B cell (primary cell): ENCODE measurements at regions not wholly inside any gene's neighbourhood (a gene's known extent, or its start where the extent isn't known, plus 50 kb on each side); places are given as distances from the start of the nearest gene placed in this dataset.

Experiments
- ATAC-seq: fragments of 200-7000 bp; cut with Tn5 transposase; one replicate; pipeline ENCODE4 v1.10.0; 2021; ENCODE audit warnings: low read depth, mild to moderate bottlenecking, moderate number of reproducible peaks, moderate library complexity
- CTCF ChIA-PET: fragments of 350-600 bp; sonication (Branson Sonifier 250); formaldehyde crosslinking; loops from one replicate; lab custom pipeline; 2021; ENCODE audit warnings: antibody characterized with exemption, inconsistent platforms; lab: Charles Lee
- POLR2A ChIA-PET: fragments of 350-600 bp; sonication (Branson Sonifier 250); formaldehyde crosslinking; loops from one replicate; lab custom pipeline; 2021; ENCODE audit warnings: antibody characterized with exemption; lab: Charles Lee
- DNase-seq: peaks from one replicate; pipeline ENCODE4 v3.0.0; 2013
- H2AFZ ChIP-seq: 2 replicates; pipeline ENCODE4 v1.6.1; 2012; ENCODE audit warnings: mild to moderate bottlenecking, low read depth, low read length; ENCODE audit not compliant: insufficient read depth, poor library complexity, severe bottlenecking
- H3K27ac ChIP-seq, 2 donors: 1 replicate in 1 of 2; 2 replicates in 1 of 2; pipeline ENCODE4 v1.5.1; 2012 to 2013; ENCODE audit warnings: low read length in 2 of 2, mild to moderate bottlenecking in 2 of 2, moderate library complexity in 1 of 2
- H3K27me3 ChIP-seq, 4 experiments: fragments of 200-600 bp in 1 of 4; sonication (generic) in 1 of 4; replicated peaks in 1 of 4; 1 replicate in 2 of 4; 2 replicates in 2 of 4; pipeline versions ENCODE4 v1.6.1 to v1.7.0; 2013 to 2016; ENCODE audit warnings: low read length in 3 of 4, mild to moderate bottlenecking in 2 of 4, mixed read lengths in 1 of 4, moderate library complexity in 1 of 4; ENCODE audit not compliant: insufficient read depth in 4 of 4, control insufficient read depth in 3 of 4; ENCODE audit errors: control extremely low read depth in 1 of 4
- H3K36me3 ChIP-seq, 2 experiments: replicated peaks in 1 of 2; 1 replicate in 1 of 2; 2 replicates in 1 of 2; pipeline versions ENCODE4 v1.6.1 to v1.7.1; 2013; ENCODE audit warnings: low read length in 1 of 2; ENCODE audit not compliant: insufficient read depth in 2 of 2, control insufficient read depth in 1 of 2; ENCODE audit errors: control extremely low read depth in 1 of 2, extremely low read depth in 1 of 2
- H3K4me1 ChIP-seq, 2 donors: fragments of 200-600 bp in 1 of 2; sonication (generic) in 1 of 2; 1 replicate in 1 of 2; 2 replicates in 1 of 2; pipeline versions ENCODE4 v1.5.1 to v1.6.1; 2013 to 2017; ENCODE audit warnings: low read length in 2 of 2; ENCODE audit not compliant: control insufficient read depth in 2 of 2, insufficient read depth in 2 of 2
- H3K4me2 ChIP-seq: replicated peaks from 2 replicates; pipeline ENCODE3; 2012; ENCODE audit warnings: mild to moderate bottlenecking, low read depth, low read length; ENCODE audit not compliant: poor library complexity, severe bottlenecking
- H3K4me3 ChIP-seq, 5 experiments: fragments of 200-600 bp in 1 of 5; sonication (generic) in 1 of 5; 1 replicate in 3 of 5; 2 replicates in 2 of 5; pipeline versions ENCODE4 v1.5.1 to v1.7.0; 2011 to 2016; ENCODE audit warnings: low read length in 4 of 5, mild to moderate bottlenecking in 4 of 5, low read depth in 2 of 5, control low read depth in 1 of 5, moderate library complexity in 1 of 5; ENCODE audit not compliant: insufficient read depth in 1 of 5; ENCODE audit errors: control extremely low read depth in 1 of 5, extremely low read depth in 1 of 5
- H3K79me2 ChIP-seq: fragments of 200-600 bp; sonication (generic); one replicate; pipeline ENCODE4 v1.6.0; 2016; ENCODE audit warnings: low read length; ENCODE audit not compliant: control insufficient read depth, insufficient read depth
- H3K9ac ChIP-seq: fragments of 200-600 bp; sonication (generic); 2 replicates; pipeline ENCODE4 v1.6.1; 2017; ENCODE audit warnings: mild to moderate bottlenecking, low read length, moderate library complexity
- H3K9me3 ChIP-seq, 3 donors: one replicate each; pipeline versions ENCODE4 v1.6.1 to v1.7.1; 2013; ENCODE audit warnings: low read length in 2 of 3; ENCODE audit not compliant: control insufficient read depth in 2 of 3, insufficient read depth in 1 of 3; ENCODE audit errors: control extremely low read depth in 1 of 3
- H4K20me1 ChIP-seq: 2 replicates; pipeline ENCODE4 v1.6.0; 2012; ENCODE audit warnings: mild to moderate bottlenecking, low read length; ENCODE audit not compliant: insufficient read depth, control insufficient read depth, poor library complexity, severe bottlenecking
- H3K27ac Mint-ChIP-seq: one replicate; pipeline ENCODE4 v1.8.0; 2021; ENCODE audit warnings: mixed read lengths
- H3K27me3 Mint-ChIP-seq: one replicate; pipeline ENCODE4 v1.8.0; 2021; ENCODE audit warnings: mixed read lengths
- H3K4me1 Mint-ChIP-seq: one replicate; pipeline ENCODE4 v1.8.0; 2021; ENCODE audit warnings: mixed read lengths
- H3K4me3 Mint-ChIP-seq: one replicate; pipeline ENCODE4 v1.8.0; 2021; ENCODE audit warnings: mixed read lengths
- H3K9me3 Mint-ChIP-seq: one replicate; pipeline ENCODE4 v1.8.0; 2022; ENCODE audit warnings: mixed read lengths; ENCODE audit not compliant: insufficient read depth
- CTCF ChIP-seq: fragments of 200-600 bp; IDR thresholded peaks from one replicate; pipeline ENCODE4 v1.8.0; 2022; ENCODE audit warnings: antibody characterized with exemption, mild to moderate bottlenecking
- EZH2 ChIP-seq: IDR thresholded peaks from 2 replicates; pipeline ENCODE4 v1.6.1; 2012; ENCODE audit warnings: borderline replicate concordance, low read depth, mild to moderate bottlenecking, moderate library complexity, low read length; ENCODE audit not compliant: insufficient read depth, poor library complexity, severe bottlenecking
- WGBS: methylation state at CpG from one replicate; pipeline ENCODE4 v1.1.5; 2013; ENCODE audit warnings: missing lambda C conversion rate; ENCODE audit not compliant: insufficient coverage; 5-methylcytosine and 5-hydroxymethylcytosine counted together
- intact Hi-C: fragments of 100-400 bp; cut with micrococcal nuclease; formaldehyde crosslinking; loops from one replicate; pipeline ENCODE4 v1.10.0; 2022

- ATAC-seq = no peak
- no peaks in the 10 kb centered on the region for H3K4me1 Mint-ChIP-seq
- Histone ChIP-seq H3K9me3 (no peaks in the 10 kb centered on the region), H3K4me3 (no peak overlapping the region), H3K27ac (no peak overlapping the region), H4K20me1 (no peaks in the 10 kb centered on the region), H3K4me2 (no peak overlapping the region), H3K4me1 (no peaks in the 10 kb centered on the region), H2AFZ (no peak overlapping the region), H3K36me3 (no peaks in the 10 kb centered on the region), H3K79me2 (no peaks in the 10 kb centered on the region), H3K9ac (no peak overlapping the region), H3K27me3 (no peaks in the 10 kb centered on the region)
- TF ChIP-seq EZH2 (no peak), CTCF (no peak)
- no peaks in the 10 kb centered on the region for H3K9me3 Mint-ChIP-seq
- ChIA-PET POLR2A (no interaction called here), CTCF (no interaction called here)
- no peak overlapping the region for H3K27ac Mint-ChIP-seq
- no peaks in the 10 kb centered on the region for H3K27me3 Mint-ChIP-seq
- 90% methylated on average over 2 of the region's 4 CpGs for WGBS
- DNase-seq = no peak
- no peak overlapping the region for H3K4me3 Mint-ChIP-seq
- intact Hi-C loops = no loop called here
Measured at GRCh38 chr1:168823988-168824387, 95.0 kb upstream of the DPT start.

- Mint-ChIP-seq H3K9me3 (no peaks in the 10 kb centered on the region), H3K27ac (no peak overlapping the region), H3K4me3 (no peak overlapping the region), H3K27me3 (no peaks in the 10 kb centered on the region), H3K4me1 (no peaks in the 10 kb centered on the region)
- no peak overlapping the region for H3K4me3 ChIP-seq
- WGBS = no CpG with 5 or more reads among the region's 2 CpGs
- no peaks in the 10 kb centered on the region for H3K36me3 ChIP-seq
- no peak overlapping the region for H3K27ac ChIP-seq
- H3K79me2 ChIP-seq = no peaks in the 10 kb centered on the region
- H2AFZ ChIP-seq = no peak overlapping the region
- POLR2A ChIA-PET = no interaction called here
- H3K27me3 ChIP-seq = no peaks in the 10 kb centered on the region
- H3K4me1 ChIP-seq = no peaks in the 10 kb centered on the region
- no peak overlapping the region for H3K4me2 ChIP-seq
- no peak for TF ChIP-seq EZH2
- no peak for TF ChIP-seq CTCF
- H3K9ac ChIP-seq = no peak overlapping the region
- DNase-seq = no peak
- no peak for ATAC-seq
- H4K20me1 ChIP-seq = no peaks in the 10 kb centered on the region
- intact Hi-C loops = no loop called here
- H3K9me3 ChIP-seq = no peaks in the 10 kb centered on the region
- CTCF ChIA-PET = no interaction called here
Measured at GRCh38 chr1:168824418-168825065, 95.5 kb upstream of the DPT start.
